NCI-H128 (cell line): ENCODE measurements at regions not wholly inside any gene's neighbourhood (a gene's known extent, or its start where the extent isn't known, plus 50 kb on each side); places are given as distances from the start of the nearest gene placed in this dataset.

Experiments
- DNase-seq: peaks from one replicate; lab custom pipeline; 2025; ENCODE audit not compliant: unreplicated experiment; lab: John Stamatoyannopoulos, UW

DNA sequence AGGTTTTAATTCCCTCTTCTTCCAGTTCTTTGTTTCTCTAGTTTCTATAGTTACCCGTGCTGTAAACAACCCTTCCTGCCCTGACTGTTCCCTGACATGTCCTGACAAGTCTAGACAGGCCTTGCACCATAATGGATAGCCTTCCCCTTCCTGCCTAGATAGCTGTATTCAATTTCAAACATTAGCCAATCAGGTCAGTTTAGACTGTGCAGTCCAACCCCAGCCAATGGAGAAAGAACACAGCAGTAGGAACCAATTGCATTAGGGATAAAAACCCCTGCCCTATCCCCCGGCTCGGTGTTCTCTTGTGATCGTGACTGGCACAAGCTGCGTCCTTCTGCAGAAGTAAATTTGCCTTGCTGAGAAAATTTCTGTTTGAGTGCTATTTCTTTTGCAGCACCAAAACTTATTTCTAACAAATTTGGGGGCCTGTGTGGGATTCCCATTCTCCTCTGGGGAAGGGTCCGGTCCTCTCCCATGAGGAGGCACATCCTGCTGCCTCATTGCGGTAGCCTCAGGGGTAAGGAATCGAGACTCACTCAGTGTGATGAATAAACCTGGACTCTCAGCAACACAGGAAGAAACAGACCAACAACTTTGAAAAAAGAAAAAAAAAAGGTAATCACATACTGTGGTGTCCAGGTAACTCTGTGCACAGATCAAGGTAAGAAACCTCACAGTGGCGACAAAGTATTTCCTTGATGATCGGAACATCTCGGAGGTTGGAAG lies 248.7 kb upstream of the ECI2 start:
- no peak for DNase-seq

- DNase-seq, result no peak
These were observed 247.0 kb upstream of the ECI2 start for GRCh38 chr6:4382362-4382853.

DNA sequence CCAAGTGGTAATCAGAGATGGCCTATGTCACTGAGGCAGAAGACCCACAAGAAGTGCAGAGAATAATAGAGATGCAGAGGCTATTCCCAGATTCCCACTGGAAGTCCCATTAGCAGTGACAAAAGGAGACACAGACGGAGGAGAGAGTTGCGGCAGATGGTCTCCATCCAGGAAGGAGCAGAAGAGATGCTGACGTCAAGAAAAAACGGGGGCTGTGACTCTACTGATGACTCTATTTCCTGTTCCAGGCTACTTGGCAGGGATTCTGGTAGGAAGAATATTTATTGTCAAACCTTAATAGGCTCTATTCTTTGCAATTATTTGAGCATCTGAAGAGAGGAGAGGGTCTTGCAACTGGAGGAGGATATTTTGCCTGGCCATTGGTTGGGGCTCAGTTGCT lies 246.0 kb upstream of the ECI2 start:
- DNase-seq, result no peak

- no peak for DNase-seq
These were observed 245.5 kb upstream of the ECI2 start for GRCh38 chr6:4380881-4381281.

DNA sequence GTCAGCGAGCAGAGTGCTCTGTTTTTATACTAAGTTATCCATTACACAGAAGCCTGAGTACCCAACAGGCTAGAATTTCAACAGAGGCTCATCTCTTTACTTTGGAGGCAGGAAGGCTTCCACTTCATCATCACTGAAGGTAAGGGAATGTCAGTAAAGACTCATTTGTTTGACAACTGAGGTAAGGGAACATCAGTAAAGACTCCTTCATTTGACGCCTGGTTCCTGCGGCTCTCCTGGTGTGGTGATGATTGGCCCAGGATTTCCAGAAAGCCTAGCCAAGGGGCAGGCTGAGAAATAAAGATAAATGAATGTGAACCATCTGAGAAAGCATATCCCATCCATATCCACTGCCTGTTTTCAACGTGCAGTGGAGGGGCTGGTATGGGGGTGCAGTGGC lies 244.6 kb upstream of the ECI2 start:
- no peak for DNase-seq

DNA sequence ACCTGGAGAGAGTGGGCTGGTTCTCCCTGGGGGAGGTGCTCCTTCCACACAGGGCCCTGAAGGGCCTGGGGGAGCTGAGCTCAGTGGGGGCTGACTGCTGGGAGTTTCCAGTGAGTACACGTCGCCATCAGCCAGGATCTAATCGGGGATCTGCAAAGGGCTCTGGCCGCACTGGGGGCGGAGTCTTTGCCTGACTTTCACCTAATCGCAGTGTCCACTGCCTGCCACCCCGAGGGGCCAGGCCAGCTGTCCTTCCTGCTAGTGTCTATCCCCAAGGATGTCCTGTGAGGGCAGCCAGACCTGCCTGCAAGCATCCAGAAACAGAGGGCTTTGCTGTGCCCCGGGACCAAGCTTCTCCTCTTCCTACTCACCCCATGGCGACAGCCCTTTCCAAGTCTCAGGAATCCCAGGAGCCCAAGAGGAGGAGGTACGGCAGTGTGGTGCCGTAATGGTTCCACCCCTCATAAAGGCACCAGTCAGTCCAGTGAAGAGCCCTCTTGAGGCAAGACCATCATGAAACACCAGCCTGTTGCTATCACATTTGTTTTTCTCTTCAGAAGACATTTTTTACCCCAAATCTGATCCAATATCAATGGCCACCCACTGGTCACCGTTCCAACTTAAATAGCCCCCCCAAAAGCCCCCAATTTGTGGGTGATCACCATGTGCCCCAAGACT lies 243.1 kb upstream of the ECI2 start:
- no peak for DNase-seq

- no peak for DNase-seq
These were observed 242.2 kb upstream of the ECI2 start for GRCh38 chr6:4377603-4378002.

- DNase-seq, result no peak
These were observed 238.8 kb upstream of the ECI2 start for GRCh38 chr6:4374216-4374615.

DNA sequence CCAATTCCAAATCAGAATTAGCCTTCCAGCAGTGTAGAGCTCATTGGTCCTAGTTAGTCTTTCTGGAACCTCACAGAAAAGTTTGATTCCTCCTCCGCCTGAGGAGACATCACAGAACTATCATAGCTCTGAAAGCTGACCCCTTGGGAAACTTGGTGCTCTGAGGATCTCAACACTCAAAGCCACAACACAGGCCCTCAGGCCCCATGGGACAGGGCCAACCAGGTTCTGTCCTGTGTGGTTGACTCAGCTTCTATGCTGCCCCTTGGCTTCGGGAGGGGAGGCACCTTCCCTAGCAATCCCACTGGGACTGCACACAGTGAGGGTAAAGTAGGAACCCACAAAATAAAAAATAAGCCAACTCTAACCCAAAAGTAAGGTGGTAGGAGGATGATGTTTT lies 237.5 kb upstream of the ECI2 start:
- no peak for DNase-seq

DNA sequence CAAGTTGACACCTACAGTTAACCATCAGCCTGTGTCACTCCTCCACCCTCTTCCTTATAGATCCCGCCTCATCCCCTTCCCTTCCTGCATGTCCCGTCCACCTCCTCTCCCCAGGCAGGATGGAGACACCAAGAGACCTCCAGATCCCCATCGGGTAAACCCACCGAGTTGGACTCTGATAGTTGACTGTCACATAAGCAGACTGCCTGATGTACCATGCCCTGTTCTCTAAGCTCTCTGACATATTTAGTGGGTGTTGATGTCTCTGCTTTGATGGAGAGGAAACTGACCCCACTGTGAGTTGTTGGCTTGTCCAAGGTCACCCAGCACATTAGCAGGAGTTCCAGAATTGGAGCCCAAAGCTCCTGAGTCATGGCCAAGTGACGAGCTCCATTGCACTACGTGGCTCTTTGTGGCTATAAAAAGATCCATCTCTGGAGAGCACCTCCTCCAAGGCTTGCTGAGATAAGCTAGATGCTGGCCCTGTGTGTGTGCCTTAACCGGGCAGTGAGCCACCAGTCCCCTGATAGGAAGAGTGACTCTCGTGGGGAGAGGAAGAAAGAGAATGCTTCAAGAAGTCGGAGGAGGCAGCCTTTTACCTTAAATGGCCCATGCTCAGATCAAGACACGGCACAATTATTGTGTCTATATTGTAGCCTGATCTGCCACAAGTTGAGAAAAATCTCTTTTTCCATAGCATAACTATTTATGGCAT lies 236.0 kb upstream of the ECI2 start:
- no peak for DNase-seq

DNA sequence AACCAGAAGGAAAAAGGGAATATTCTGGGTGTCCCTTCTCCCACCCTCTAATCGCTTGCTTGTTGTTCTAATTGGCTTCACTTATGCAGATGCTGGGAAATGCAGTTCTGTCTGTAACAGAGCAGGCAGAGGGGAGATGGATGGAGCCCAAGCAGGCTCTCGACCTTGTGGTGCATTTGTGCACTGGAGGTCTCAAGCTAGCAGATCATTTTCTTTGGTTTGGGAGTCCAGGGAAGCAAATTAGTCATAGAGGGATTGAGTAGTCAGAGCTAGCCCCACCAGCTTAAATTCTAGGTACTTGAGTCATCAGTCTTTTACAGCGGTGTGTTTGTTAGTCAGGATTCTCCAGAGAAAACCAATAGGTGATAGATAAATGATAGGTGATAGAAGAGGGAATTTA lies 234.7 kb upstream of the ECI2 start:
- no peak for DNase-seq

- DNase-seq, result no peak
These were observed 234.2 kb upstream of the ECI2 start for GRCh38 chr6:4369616-4370015.

GRCh38 chr6:4368649-4369048 lies 233.3 kb upstream of the ECI2 start:
- no peak for DNase-seq

- no peak for DNase-seq
These were observed 232.3 kb upstream of the ECI2 start for GRCh38 chr6:4367643-4368042.

DNA sequence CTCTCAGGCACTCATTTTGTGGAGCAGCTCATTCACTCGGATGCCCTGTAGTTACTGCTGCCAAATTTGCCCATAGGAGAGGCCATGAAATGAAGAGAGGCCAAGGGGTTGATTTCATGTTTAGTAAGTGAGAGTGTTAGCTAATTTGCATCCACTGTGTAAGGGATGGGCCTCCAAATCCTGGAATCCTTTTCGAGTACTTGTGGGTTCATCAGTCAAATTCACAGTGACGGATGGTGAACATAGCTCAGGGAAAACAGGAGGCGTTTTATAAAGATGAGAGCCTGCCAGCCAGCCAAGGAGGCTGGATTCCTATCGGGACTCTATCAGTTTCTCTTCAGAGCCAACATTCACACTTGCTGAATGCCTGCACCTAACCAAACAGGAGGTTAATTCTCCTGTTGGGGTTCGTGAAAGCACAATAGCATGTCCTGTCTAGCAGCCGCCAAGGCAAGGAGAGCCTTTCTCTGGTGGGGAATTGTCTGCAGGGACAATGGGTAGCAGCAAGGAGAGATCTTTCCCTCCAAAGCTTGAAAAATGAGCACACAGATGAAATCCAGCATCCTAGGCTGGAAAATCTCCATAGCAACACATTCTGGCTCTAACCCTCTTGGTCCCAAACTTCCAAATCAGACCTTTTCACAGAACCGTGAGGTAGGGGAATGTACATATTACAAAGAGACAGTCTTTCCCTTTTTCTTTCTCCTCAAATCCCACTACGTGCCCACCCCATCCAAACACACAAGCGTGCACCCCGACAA lies 231.4 kb upstream of the ECI2 start:
- DNase-seq, result no peak

- no peak for DNase-seq
These were observed 230.3 kb upstream of the ECI2 start for GRCh38 chr6:4365686-4366085.

- DNase-seq, result no peak
These were observed 229.3 kb upstream of the ECI2 start for GRCh38 chr6:4364711-4365110.

DNA sequence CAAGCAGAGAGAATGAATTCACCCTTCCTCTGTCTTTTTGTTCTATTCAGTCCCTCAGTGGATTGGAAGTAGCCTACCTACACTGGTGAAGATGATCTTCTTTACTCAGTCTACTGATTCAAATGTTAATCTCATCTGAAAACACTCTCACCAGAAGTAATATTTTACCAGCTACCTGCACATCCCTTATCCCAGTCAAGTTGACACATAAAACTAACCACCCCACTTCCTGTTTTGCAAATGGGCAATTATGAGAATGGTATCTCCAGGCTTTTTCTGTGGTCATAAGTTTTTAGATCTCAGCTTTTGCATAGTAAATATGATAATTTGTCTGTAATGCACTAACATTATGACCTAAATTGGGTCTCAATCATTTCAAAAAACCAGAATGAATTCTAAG lies 228.8 kb upstream of the ECI2 start:
- no peak for DNase-seq

DNA sequence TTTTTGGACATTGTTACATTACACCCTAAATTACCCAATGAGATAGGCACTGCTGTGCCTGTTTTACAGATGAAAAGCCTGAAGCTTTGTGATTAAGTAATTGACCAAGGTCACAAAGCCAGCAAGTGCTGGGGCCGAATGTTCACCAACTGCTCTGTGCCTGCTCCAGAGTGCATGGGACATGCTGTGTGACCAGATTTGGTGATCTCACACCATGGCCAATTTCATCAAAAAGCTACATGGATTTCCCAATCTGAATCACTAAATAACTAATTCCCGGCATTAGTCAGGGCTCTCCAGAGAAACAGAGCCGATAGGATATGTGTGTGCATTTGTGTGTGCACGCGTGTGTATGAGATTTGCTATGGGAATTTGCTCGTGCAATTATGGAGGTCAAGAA lies 228.3 kb upstream of the ECI2 start:
- no peak for DNase-seq

DNA sequence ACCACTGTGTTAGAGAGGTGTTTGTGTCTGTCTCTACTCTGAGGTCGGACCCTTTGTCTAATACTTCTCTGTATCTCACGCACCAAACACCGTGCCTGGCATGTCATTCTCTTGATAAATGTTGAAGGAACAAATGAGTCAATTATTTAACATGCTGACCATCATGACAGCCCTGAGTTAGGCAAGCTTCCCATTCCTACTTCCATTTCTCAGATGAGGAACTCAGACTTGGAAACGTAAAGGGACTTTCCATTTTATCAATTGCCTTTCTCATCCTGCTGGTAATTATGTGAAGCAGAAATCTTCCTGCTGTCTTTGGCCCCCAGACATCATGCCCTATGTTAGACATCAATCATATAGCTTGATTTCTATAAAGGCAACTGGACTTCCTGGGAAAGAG lies 227.0 kb upstream of the ECI2 start:
- no peak for DNase-seq

DNA sequence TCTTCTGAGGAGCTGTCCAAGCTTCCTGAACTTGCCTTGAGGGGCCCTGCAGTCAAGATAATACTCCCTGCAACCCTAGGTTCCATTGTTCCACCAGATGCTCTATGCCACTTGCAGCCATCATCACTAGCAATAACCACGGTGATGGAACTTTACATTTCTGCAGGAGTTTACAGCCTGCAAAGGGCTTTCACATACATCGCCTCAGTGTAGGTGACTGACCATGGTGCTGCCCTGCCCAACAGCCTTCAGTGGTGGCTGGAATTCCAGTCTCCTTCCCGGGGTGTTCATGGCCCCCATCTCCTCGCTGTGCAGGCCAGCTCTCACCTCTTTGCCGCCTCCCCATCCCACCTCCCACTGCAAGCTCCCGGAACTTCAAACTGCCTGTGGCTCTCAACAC lies 225.5 kb upstream of the ECI2 start:
- no peak for DNase-seq
